DND-41 (cell line): ENCODE measurements at regions not wholly inside any gene's neighbourhood (a gene's known extent, or its start where the extent isn't known, plus 50 kb on each side); places are given as distances from the start of the nearest gene placed in this dataset.

Experiments
- ATAC-seq: fragments of 200-7000 bp; cut with Tn5 transposase; 3 replicates; pipeline ENCODE4 v1.9.1; 2021; ENCODE audit warnings: low read depth; ENCODE audit not compliant: insufficient read depth
- DNase-seq: peaks from one replicate; pipeline ENCODE4 v3.0.0-alpha.2; 2020
- H2AFZ ChIP-seq: 2 replicates; pipeline ENCODE4 v1.6.0; 2012; ENCODE audit warnings: low read depth, low read length
- H3K27ac ChIP-seq: 2 replicates; pipeline ENCODE4 v1.5.1; 2012; ENCODE audit warnings: low read length, inconsistent platforms
- H3K27me3 ChIP-seq: fragments of 200-600 bp; sonication (generic); 2 replicates; pipeline ENCODE4 v1.6.0; 2012; ENCODE audit warnings: low read length, mild to moderate bottlenecking, inconsistent platforms; ENCODE audit not compliant: insufficient read depth, poor library complexity
- H3K36me3 ChIP-seq: 2 replicates; pipeline ENCODE4 v1.5.1; 2012; ENCODE audit warnings: low read length, inconsistent platforms; ENCODE audit not compliant: insufficient read depth
- H3K4me1 ChIP-seq: 2 replicates; pipeline ENCODE4 v1.5.1; 2012; ENCODE audit warnings: mild to moderate bottlenecking, low read length; ENCODE audit not compliant: insufficient read depth
- H3K4me2 ChIP-seq: 2 replicates; pipeline ENCODE4 v1.6.0; 2012; ENCODE audit warnings: mild to moderate bottlenecking, moderate library complexity, low read length, inconsistent platforms; ENCODE audit not compliant: insufficient read depth
- H3K4me3 ChIP-seq, 2 experiments: fragments of 200-600 bp in 1 of 2; shearing (Covaris generic) in 1 of 2; 2 replicates each; pipeline ENCODE4 v1.5.1; 2012 to 2016; ENCODE audit warnings: inconsistent platforms in 2 of 2, low read length in 2 of 2, mild to moderate bottlenecking in 2 of 2, low read depth in 1 of 2, moderate library complexity in 1 of 2
- H3K79me2 ChIP-seq: 2 replicates; pipeline ENCODE4 v1.6.0; 2012; ENCODE audit warnings: low read length, inconsistent platforms; ENCODE audit not compliant: insufficient read depth
- H3K9ac ChIP-seq: 2 replicates; pipeline ENCODE4 v1.6.0; 2012; ENCODE audit warnings: low read depth, mild to moderate bottlenecking, inconsistent platforms, low read length, moderate library complexity
- H3K9me3 ChIP-seq: 2 replicates; pipeline ENCODE4 v1.5.1; 2012; ENCODE audit warnings: low read length, moderate library complexity, mild to moderate bottlenecking, inconsistent platforms; ENCODE audit not compliant: insufficient read depth, severe bottlenecking
- H4K20me1 ChIP-seq: 2 replicates; pipeline ENCODE4 v1.6.0; 2012; ENCODE audit warnings: low read length; ENCODE audit not compliant: insufficient read depth
- CTCF ChIP-seq: IDR thresholded peaks from 2 replicates; pipeline ENCODE4 v1.5.1; 2012; ENCODE audit warnings: borderline replicate concordance, low read length, moderate library complexity, mild to moderate bottlenecking; ENCODE audit not compliant: poor library complexity, severe bottlenecking; ENCODE audit errors: extremely low read depth
- EZH2 ChIP-seq: IDR thresholded peaks from 3 replicates; pipeline ENCODE4 v1.6.1; 2012; ENCODE audit warnings: borderline replicate concordance, low read depth, mild to moderate bottlenecking, moderate library complexity, low read length, inconsistent platforms; ENCODE audit not compliant: severe bottlenecking

GRCh38 chr10:3526727-3527501 is 258.1 kb downstream of the KLF6 start:
- H3K9me3 ChIP-seq: no peaks in the 10 kb centered on the region
- DNase-seq: no peak
- TF ChIP-seq EZH2: no peak
- TF ChIP-seq CTCF: no peak
- no peaks in the 10 kb centered on the region for H3K79me2 ChIP-seq
- ATAC-seq: no peak
- H3K9ac ChIP-seq: no peak overlapping the region
- no peaks in the 10 kb centered on the region for H3K36me3 ChIP-seq
- H3K27me3 ChIP-seq: no peaks in the 10 kb centered on the region
- no peaks in the 10 kb centered on the region for H4K20me1 ChIP-seq
- H3K4me1 ChIP-seq: no peaks in the 10 kb centered on the region
- H3K4me3 ChIP-seq: no peak overlapping the region
- no peak overlapping the region for H3K27ac ChIP-seq
- H3K4me2 ChIP-seq: no peak overlapping the region
- H2AFZ ChIP-seq: no peak overlapping the region

- no peak overlapping the region for H3K4me2 ChIP-seq
- H4K20me1 ChIP-seq: no peaks in the 10 kb centered on the region
- H3K9ac ChIP-seq: no peak overlapping the region
- no peak overlapping the region for H3K4me3 ChIP-seq
- H3K9me3 ChIP-seq: no peaks in the 10 kb centered on the region
- no peak overlapping the region for H2AFZ ChIP-seq
- H3K27me3 ChIP-seq: no peaks in the 10 kb centered on the region
- no peak overlapping the region for H3K27ac ChIP-seq
- no peak for TF ChIP-seq EZH2
- TF ChIP-seq CTCF: no peak
- DNase-seq: no peak
- no peaks in the 10 kb centered on the region for H3K4me1 ChIP-seq
- ATAC-seq: no peak
- no peaks in the 10 kb centered on the region for H3K36me3 ChIP-seq
- H3K79me2 ChIP-seq: no peaks in the 10 kb centered on the region
Measured at GRCh38 chr10:3525832-3526449, 259.1 kb downstream of the KLF6 start.

GRCh38 chr10:3524086-3524960 is 260.7 kb downstream of the KLF6 start:
- H3K4me3 ChIP-seq: no peak overlapping the region
- DNase-seq: no peak
- H2AFZ ChIP-seq: no peak overlapping the region
- no peaks in the 10 kb centered on the region for H3K4me1 ChIP-seq
- no peak for ATAC-seq
- no peaks in the 10 kb centered on the region for H3K79me2 ChIP-seq
- no peaks in the 10 kb centered on the region for H4K20me1 ChIP-seq
- no peak overlapping the region for H3K4me2 ChIP-seq
- no peaks in the 10 kb centered on the region for H3K9me3 ChIP-seq
- no peak for TF ChIP-seq CTCF
- TF ChIP-seq EZH2: no peak
- no peaks in the 10 kb centered on the region for H3K36me3 ChIP-seq
- H3K27ac ChIP-seq: no peak overlapping the region
- no peaks in the 10 kb centered on the region for H3K27me3 ChIP-seq
- no peak overlapping the region for H3K9ac ChIP-seq
